ENCODE measurements at regions not wholly inside any gene's neighbourhood (a gene's known extent, or its start where the extent isn't known, plus 50 kb on each side); places are given as distances from the start of the nearest gene placed in this dataset.

- H3K9me3 ChIP-seq = no peaks in the 10 kb centered on the region
- H3K4me1 ChIP-seq (ENCODE audit: control insufficient read depth in 1 of 2, insufficient read depth in 1 of 2, low read depth in 1 of 2, low read length in 1 of 2) = no peaks in the 10 kb centered on the region
- no peaks in the 10 kb centered on the region for H3K36me3 ChIP-seq
- no peak overlapping the region for H3K27ac ChIP-seq
- no peaks in the 10 kb centered on the region for H3K27me3 ChIP-seq
- no peak overlapping the region for H3K4me3 ChIP-seq (ENCODE audit: low read depth in 1 of 2, low read length in 1 of 2)
- no peak for TF ChIP-seq CTCF (IDR thresholded peaks at IDR 0.05)
Observed at GRCh38 chr13:70253834-70254233, 145.6 kb upstream of the KLHL1 start.

- no peaks in the 10 kb centered on the region for H3K36me3 ChIP-seq
- no peak for TF ChIP-seq CTCF (IDR thresholded peaks at IDR 0.05)
- H3K4me1 ChIP-seq (ENCODE audit: control insufficient read depth in 1 of 2, insufficient read depth in 1 of 2, low read depth in 1 of 2, low read length in 1 of 2) = no peaks in the 10 kb centered on the region
- H3K27me3 ChIP-seq = no peaks in the 10 kb centered on the region
- no peak overlapping the region for H3K4me3 ChIP-seq (ENCODE audit: low read depth in 1 of 2, low read length in 1 of 2)
- no peaks in the 10 kb centered on the region for H3K9me3 ChIP-seq
- no peak overlapping the region for H3K27ac ChIP-seq
Observed at GRCh38 chr13:70253411-70253810, 145.2 kb upstream of the KLHL1 start.

GRCh38 chr13:70249332-70250064 is 141.2 kb upstream of the KLHL1 start:
- H3K4me1 ChIP-seq (ENCODE audit: control insufficient read depth in 1 of 2, insufficient read depth in 1 of 2, low read depth in 1 of 2, low read length in 1 of 2) = no peaks in the 10 kb centered on the region
- no peak overlapping the region for H3K27ac ChIP-seq
- H3K4me3 ChIP-seq (ENCODE audit: low read depth in 1 of 2, low read length in 1 of 2) = no peak overlapping the region
- H3K36me3 ChIP-seq = no peaks in the 10 kb centered on the region
- no peaks in the 10 kb centered on the region for H3K9me3 ChIP-seq
- no peaks in the 10 kb centered on the region for H3K27me3 ChIP-seq
- TF ChIP-seq CTCF (IDR thresholded peaks at IDR 0.05) = no peak

- H3K36me3 ChIP-seq = no peaks in the 10 kb centered on the region
- H3K4me3 ChIP-seq (ENCODE audit: low read depth in 1 of 2, low read length in 1 of 2) = no peak overlapping the region
- H3K9me3 ChIP-seq = no peaks in the 10 kb centered on the region
- no peak for TF ChIP-seq CTCF (IDR thresholded peaks at IDR 0.05)
- H3K27me3 ChIP-seq = no peaks in the 10 kb centered on the region
- H3K4me1 ChIP-seq (ENCODE audit: control insufficient read depth in 1 of 2, insufficient read depth in 1 of 2, low read depth in 1 of 2, low read length in 1 of 2) = no peaks in the 10 kb centered on the region
- H3K27ac ChIP-seq = no peak overlapping the region
Observed at GRCh38 chr13:70237131-70237530, 128.9 kb upstream of the KLHL1 start.

GRCh38 chr13:70235565-70235964 is 127.3 kb upstream of the KLHL1 start:
- Histone ChIP-seq H3K9me3 (no peaks in the 10 kb centered on the region), H3K27ac (no peak overlapping the region), H3K27me3 (no peaks in the 10 kb centered on the region), H3K36me3 (no peaks in the 10 kb centered on the region), H3K4me1 (ENCODE audit: control insufficient read depth in 1 of 2, insufficient read depth in 1 of 2, low read depth in 1 of 2, low read length in 1 of 2) (no peaks in the 10 kb centered on the region), H3K4me3 (ENCODE audit: low read depth in 1 of 2, low read length in 1 of 2) (no peak overlapping the region)
- no peak for TF ChIP-seq CTCF (IDR thresholded peaks at IDR 0.05)
